ENCODE measurements at regions not wholly inside any gene's neighbourhood (a gene's known extent, or its start where the extent isn't known, plus 50 kb on each side); places are given as distances from the start of the nearest gene placed in this dataset.

DNA sequence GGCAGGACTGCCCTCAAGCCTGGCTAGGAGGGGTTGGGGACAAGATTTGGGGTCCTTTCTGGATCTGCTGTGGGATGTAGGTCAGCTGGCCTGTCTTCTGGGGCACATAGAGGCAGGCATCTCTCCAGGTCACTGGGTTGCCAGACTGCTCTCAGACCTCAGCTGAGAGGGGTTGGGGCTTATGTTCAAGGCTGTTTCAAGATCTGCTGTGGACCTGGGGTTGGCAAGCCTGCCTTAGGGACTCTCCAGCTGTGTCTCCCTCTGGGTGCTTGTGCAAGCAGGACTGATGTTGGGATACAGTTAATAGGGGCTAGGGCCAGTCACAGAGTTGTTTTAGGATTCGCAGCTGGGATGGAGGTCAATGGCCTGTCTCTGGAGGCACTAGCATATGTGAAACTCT, 363.0 kb upstream of the ST6GAL2 start:
- DNase-seq, result no peak

GRCh38 chr2:107255744-107256143, 369.8 kb upstream of the ST6GAL2 start:
- no peak for DNase-seq

GRCh38 chr2:107258531-107259407, 372.8 kb upstream of the ST6GAL2 start:
- DNase-seq, result no peak

DNA sequence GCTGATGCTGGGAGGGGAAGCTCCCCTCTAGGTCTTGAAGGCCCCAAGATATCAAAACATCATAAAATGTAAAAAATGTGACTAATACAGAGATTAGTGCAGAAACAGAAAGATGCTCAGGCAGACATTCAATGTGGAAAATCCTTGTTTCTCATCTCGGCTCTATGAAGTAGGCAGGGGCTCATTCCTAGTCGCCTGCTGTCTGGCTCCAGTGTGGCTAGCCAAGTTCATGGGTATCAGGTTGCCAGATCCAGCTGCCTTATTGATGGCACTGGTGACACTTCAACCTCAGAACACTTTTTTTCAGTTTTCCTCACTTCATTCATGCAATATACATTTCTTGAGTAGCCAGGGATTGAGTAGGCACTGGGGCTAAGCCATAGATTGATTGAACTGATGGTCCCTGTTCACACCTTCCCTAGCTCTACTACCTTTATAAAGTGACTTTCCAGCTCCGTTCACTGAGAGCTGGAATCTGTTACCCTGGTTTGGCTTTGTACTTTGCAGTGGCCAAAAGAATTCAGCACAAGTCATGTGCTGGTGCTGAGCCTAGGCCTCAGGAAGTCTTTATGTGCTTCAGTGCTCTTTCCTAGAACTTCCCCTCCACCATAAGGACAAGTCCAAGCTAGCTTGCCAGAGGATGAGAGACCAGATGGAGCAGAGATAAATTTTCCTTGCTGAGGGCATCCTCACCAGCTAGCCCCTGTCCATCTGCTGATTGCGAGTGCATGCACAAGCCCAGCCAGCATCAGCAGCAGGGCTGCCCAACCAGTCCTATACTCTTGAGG, 373.6 kb upstream of the ST6GAL2 start:
- no peak for DNase-seq

GRCh38 chr2:107263628-107264027, 377.7 kb upstream of the ST6GAL2 start:
- no peak for DNase-seq

GRCh38 chr2:107264184-107264583, 378.2 kb upstream of the ST6GAL2 start:
- no peak for DNase-seq

GRCh38 chr2:107266555-107266954, 380.6 kb upstream of the ST6GAL2 start:
- no peak for DNase-seq

DNA sequence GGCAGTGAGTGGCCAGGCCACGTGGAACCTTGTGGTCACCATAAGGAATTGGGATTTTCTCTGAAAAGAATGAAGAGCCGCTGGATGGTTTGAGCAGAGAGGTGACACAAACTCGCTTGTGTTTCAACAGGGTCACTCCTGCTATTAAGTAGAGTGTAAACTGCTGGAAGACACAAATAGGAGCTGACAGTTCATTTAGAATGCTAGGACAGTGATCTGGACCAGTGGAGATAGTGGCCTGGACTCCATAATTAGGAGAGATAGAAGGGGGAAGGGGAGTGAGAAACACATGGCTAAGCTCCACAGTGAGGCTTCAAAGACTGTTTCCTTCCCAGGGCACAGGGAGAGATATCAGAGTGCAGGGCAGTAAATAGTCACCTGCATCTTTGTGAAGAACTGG, 381.1 kb upstream of the ST6GAL2 start:
- DNase-seq, result no peak

DNA sequence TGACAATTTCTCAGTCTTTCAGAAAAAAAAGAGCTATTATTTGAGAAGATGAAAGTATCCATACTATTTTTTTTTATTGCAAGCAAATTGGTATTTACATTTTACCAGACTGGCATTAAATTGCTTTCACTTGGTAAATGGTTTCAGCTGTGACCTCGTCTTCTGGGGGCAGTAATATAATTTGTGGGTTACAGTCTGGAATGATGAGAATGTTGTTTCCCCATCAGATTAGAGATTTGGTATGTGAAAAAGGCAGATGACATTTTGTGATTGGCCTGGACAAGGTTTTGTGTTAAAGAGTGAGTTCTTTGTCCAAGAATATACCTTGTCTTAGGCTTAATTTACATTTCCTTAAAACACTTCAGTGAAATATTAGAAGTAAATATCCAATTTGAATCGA, 390.1 kb upstream of the ST6GAL2 start:
- no peak for DNase-seq

- no peak for DNase-seq
These were observed 392.7 kb upstream of the ST6GAL2 start for GRCh38 chr2:107278672-107279071.

DNA sequence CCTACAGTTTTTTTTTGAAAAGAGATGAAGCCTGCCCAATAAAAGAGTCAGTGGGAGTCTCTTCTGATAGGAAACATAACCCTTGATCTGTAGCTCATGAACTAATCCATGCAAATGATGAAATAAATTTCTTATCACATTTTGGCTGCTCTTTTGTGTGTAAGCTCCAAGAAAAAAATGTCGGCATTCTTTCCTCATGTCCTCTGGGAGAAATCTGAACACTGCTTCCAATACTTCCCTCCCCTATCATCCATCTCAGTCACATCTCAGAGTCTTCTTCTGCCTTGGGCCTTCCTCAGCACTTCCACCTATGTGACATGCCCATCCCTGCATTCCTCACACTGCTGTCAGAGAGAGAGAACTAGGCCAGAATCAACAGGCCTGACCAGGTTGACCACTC, 395.7 kb upstream of the ST6GAL2 start:
- DNase-seq, result no peak

- no peak for DNase-seq
These were observed 396.2 kb upstream of the ST6GAL2 start for GRCh38 chr2:107282135-107282534.

DNA sequence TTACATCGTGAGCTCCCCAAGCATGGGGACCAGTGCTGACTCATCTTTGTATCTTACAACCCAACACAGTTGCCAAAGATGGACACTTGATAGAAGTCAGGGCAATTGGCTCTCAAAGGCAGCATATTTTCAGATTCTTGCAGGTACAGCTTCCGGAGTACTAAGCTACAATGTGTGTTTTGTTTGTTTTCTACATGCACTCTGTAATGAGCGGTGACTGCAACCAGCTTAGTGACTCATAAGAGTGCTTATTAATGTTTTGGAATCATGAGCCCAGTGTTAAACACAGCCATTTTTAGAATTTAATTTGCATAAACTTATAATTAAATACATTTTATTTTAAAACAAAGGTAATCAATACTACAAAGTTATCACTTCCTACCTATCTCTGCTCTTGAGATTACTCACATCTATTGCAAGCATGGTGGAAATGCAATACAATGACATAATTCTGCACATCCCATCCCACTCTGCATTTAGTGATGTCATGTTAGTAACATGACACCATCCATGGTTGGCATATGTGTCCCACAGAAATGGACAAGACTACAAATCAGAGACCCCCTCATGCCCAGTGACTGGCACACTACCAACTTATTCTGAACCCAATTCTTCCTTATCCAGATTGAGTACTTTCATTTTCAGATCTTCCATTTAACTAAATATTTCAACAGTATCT, 399.8 kb upstream of the ST6GAL2 start:
- DNase-seq, result no peak

DNA sequence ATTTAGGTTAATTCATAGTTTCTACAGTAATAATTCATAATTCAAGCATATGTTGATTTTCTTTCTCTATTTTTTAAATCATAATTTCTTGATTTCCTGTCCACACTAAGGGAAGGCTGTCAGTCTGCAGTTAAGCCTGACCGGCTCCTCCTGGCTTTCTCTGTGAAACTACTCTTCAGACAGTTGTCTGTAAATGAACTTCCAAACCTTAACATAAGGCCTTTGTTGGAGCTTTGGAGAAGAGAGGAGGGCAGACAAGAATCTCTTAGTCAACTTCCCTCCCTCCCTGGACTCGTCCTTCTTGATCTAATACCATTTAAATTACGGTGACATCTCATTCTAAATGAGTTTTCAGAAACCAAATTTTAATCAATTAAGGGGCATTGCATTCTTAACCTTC, 404.1 kb upstream of the ST6GAL2 start:
- DNase-seq, result no peak

GRCh38 chr2:107303964-107304363, 418.0 kb upstream of the ST6GAL2 start:
- no peak for DNase-seq

- DNase-seq, result no peak
These were observed 420.0 kb upstream of the ST6GAL2 start for GRCh38 chr2:107305966-107306365.

- DNase-seq, result no peak
These were observed 420.9 kb upstream of the ST6GAL2 start for GRCh38 chr2:107306881-107307280.

- no peak for DNase-seq
These were observed 422.9 kb upstream of the ST6GAL2 start for GRCh38 chr2:107308835-107309234.

DNA sequence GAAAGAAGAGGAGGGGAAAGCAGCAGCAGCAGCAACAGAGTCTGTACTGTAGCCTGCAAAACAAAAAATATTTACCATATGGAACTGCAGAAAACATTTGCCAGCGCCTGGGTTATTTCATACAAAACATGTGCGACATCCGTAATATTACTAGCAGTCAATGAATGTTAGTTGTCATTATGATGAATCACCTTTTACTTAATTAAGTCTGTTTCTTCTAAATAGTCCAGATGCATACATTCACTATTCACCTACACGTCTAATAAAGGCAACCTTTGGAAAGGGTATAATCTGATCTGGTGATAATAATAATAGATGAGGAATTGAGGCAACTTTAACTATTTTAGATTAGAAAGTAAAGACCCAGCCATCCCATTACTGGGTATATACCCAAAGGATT, 426.3 kb upstream of the ST6GAL2 start:
- DNase-seq, result no peak

DNA sequence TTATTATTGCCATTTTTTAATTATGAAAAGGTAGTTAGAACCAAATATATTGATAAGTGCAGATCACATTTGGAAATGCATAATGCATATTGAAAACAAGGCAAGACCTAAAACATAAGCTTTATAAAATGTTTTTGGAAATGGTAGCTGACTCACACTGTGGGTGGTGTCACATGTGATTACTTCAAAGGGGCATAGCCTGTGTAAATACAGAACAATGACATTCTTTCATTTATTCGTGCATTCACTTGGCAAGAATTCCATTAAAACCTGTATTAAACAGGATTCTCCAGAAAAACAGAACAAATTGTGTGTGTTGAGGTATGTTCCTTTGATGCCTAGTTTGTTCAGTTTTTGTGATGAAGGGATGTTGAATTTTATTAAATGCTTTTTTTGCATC, 427.3 kb upstream of the ST6GAL2 start:
- DNase-seq, result no peak

GRCh38 chr2:107320881-107321280, 434.9 kb upstream of the ST6GAL2 start:
- no peak for DNase-seq

DNA sequence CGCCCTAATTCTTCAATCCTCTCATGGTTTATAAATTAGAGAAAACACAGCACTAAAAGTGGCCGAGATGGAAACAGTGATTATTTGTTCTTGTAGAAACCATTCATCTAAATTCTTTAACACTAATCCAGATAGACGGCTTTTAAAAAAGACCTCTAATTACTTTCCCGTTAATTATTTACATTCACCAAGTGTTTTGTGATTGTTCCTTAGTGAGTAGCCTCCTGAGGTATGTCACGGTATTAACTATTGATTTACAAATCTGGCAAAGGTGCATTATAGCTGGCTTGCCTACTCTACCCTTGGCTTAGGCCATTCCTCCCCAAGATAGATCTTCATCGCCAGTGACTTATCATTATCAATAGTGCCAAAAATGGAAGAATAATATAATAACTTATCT, 436.4 kb upstream of the ST6GAL2 start:
- DNase-seq, result no peak

DNA sequence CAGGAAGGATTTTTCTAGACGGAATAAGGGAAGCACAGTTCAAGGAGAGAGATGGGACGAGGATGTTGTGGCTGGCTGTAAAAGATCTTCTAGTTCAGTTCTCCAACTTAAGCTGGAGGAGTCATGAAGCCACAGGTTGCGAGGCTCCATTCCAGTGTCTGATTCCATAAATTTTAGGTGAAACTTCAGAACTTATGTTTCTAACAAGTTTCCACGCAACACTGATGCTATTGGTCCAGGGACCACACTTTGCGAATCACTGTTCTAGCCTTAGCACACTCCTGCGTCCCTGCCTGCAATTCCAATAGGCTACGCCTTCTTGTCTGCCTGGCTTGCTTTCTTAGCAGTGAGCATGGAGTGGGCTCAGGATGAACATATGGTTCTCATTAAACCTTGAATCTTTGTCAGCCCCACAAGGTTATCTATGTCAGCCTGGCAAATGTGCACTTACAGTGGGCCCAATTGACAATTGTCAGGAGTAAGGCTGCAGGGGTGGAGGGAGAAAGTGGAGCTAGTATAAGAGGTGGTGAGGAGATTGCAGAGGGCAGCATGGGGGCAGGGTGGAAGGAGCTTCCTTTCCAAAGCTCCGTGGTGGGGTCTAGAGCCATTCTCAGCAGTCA, 438.1 kb upstream of the ST6GAL2 start:
- no peak for DNase-seq

Measured in NCI-H510A (cell line).